HCT116 (cell line): ENCODE measurements at regions not wholly inside any gene's neighbourhood (a gene's known extent, or its start where the extent isn't known, plus 50 kb on each side); places are given as distances from the start of the nearest gene placed in this dataset.

Experiments used
- EZH2 ChIP-seq: fragments of 200-600 bp; sonication (generic); IDR thresholded peaks from 2 replicates; pipeline ENCODE4 v1.6.1; 2017; ENCODE audit warnings: antibody characterized with exemption, mixed run types
- FOSL1 ChIP-seq: IDR thresholded peaks from 2 replicates; pipeline ENCODE4 v1.6.1; 2012; ENCODE audit warnings: low read depth
- MAX ChIP-seq: IDR thresholded peaks from 2 replicates; pipeline ENCODE4 v1.6.1; 2012
- POLR2A ChIP-seq: IDR thresholded peaks from 2 replicates; pipeline ENCODE4 v1.7.0; 2011; ENCODE audit warnings: borderline replicate concordance; ENCODE audit not compliant: insufficient read depth, insufficient read length; ENCODE audit errors: extremely low read depth
- POLR2AphosphoS5 ChIP-seq: IDR thresholded peaks from 2 replicates; pipeline ENCODE4 v1.6.1; 2011; ENCODE audit warnings: mild to moderate bottlenecking, low read depth, low read length, moderate library complexity
- SIN3A ChIP-seq: IDR thresholded peaks from 2 replicates; pipeline ENCODE4 v1.6.1; 2012; ENCODE audit warnings: low read depth
- TCF7L2 ChIP-seq: IDR thresholded peaks from 2 replicates; pipeline ENCODE4 v1.7.0; 2011; ENCODE audit warnings: borderline replicate concordance, inconsistent platforms; ENCODE audit not compliant: insufficient read depth, insufficient read length; ENCODE audit errors: extremely low read depth
- YY1 ChIP-seq: IDR thresholded peaks from 2 replicates; pipeline ENCODE4 v1.6.1; 2011; ENCODE audit warnings: low read length, low read depth, moderate library complexity, mild to moderate bottlenecking; ENCODE audit not compliant: insufficient replicate concordance; ENCODE audit errors: extremely low read depth
- TF ChIP-seq, protein P1 (sequence below), 3 experiments: fragments of 200-600 bp in 1 of 3; sonication (generic) in 1 of 3; IDR thresholded peaks in 2 of 3; conservative IDR thresholded peaks in 1 of 3; 2 replicates each; pipeline ENCODE4 v1.5.1; 2012 to 2017; ENCODE audit warnings: low read depth in 2 of 3, low read length in 2 of 3, antibody characterized with exemption in 1 of 3, borderline replicate concordance in 1 of 3, control low read depth in 1 of 3, mild to moderate bottlenecking in 1 of 3, mixed read lengths in 1 of 3, mixed run types in 1 of 3, moderate library complexity in 1 of 3; ENCODE audit not compliant: insufficient read depth in 1 of 3

GRCh38 chr2:66889632-66889882 lies 454.6 kb downstream of the MEIS1 start:
- no peak for TF ChIP-seq MAX
- TF ChIP-seq, protein P1, sequence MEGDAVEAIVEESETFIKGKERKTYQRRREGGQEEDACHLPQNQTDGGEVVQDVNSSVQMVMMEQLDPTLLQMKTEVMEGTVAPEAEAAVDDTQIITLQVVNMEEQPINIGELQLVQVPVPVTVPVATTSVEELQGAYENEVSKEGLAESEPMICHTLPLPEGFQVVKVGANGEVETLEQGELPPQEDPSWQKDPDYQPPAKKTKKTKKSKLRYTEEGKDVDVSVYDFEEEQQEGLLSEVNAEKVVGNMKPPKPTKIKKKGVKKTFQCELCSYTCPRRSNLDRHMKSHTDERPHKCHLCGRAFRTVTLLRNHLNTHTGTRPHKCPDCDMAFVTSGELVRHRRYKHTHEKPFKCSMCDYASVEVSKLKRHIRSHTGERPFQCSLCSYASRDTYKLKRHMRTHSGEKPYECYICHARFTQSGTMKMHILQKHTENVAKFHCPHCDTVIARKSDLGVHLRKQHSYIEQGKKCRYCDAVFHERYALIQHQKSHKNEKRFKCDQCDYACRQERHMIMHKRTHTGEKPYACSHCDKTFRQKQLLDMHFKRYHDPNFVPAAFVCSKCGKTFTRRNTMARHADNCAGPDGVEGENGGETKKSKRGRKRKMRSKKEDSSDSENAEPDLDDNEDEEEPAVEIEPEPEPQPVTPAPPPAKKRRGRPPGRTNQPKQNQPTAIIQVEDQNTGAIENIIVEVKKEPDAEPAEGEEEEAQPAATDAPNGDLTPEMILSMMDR (IDR thresholded peaks at IDR 0.05 in 2 of 3, conservative IDR thresholded peaks at IDR 0.05 in 1 of 3; ENCODE audit: borderline replicate concordance in 1 of 3, insufficient read depth in 1 of 3, low read depth in 2 of 3, low read length in 2 of 3), result no peak
- TF ChIP-seq YY1, result no peak
- no peak for TF ChIP-seq EZH2
- no peak for TF ChIP-seq SIN3A
- no peak for TF ChIP-seq POLR2AphosphoS5
- TF ChIP-seq TCF7L2, result no peak
- TF ChIP-seq FOSL1, result no peak
- no peak for TF ChIP-seq POLR2A
